H1 (cell line): ENCODE measurements at regions not wholly inside any gene's neighbourhood (a gene's known extent, or its start where the extent isn't known, plus 50 kb on each side); places are given as distances from the start of the nearest gene placed in this dataset.

Experiments
- CHD7 ChIP-seq: fragments of 300-600 bp; sonication (generic); IDR thresholded peaks from 2 replicates; pipeline ENCODE4 v1.7.1; 2012; ENCODE audit warnings: low read length, moderate library complexity, mild to moderate bottlenecking, inconsistent platforms; ENCODE audit not compliant: insufficient replicate concordance

- no peak for TF ChIP-seq CHD7
These were observed 461.3 kb upstream of the RORB start (continued) for GRCh38 chr9:74035786-74036185.
